Gastrocnemius medialis (tissue), 4 donors: ENCODE measurements at regions not wholly inside any gene's neighbourhood (a gene's known extent, or its start where the extent isn't known, plus 50 kb on each side); places are given as distances from the start of the nearest gene placed in this dataset.

Experiments
- POLR2A ChIP-seq, 2 donors: fragments of 450-650 bp; IDR thresholded peaks; one replicate each; pipeline ENCODE4 v1.6.1; 2017; ENCODE audit warnings: antibody characterized with exemption in 2 of 2, mild to moderate bottlenecking in 2 of 2, moderate library complexity in 2 of 2
- TF ChIP-seq, protein P1 (sequence below), 5 experiments: fragments of 450-650 bp in 3 of 5; fragments of 200-600 bp in 2 of 5; sonication (generic) in 2 of 5; IDR thresholded peaks in 4 of 5; conservative IDR thresholded peaks in 1 of 5; 1 replicate in 4 of 5; 2 replicates in 1 of 5; pipeline ENCODE4 v1.5.1; 2016 to 2019; ENCODE audit warnings: antibody characterized with exemption in 5 of 5, mild to moderate bottlenecking in 3 of 5, moderate library complexity in 3 of 5

GRCh38 chr2:236724200-236724599, 154.6 kb downstream of the ACKR3 start:
- TF ChIP-seq, protein P1, sequence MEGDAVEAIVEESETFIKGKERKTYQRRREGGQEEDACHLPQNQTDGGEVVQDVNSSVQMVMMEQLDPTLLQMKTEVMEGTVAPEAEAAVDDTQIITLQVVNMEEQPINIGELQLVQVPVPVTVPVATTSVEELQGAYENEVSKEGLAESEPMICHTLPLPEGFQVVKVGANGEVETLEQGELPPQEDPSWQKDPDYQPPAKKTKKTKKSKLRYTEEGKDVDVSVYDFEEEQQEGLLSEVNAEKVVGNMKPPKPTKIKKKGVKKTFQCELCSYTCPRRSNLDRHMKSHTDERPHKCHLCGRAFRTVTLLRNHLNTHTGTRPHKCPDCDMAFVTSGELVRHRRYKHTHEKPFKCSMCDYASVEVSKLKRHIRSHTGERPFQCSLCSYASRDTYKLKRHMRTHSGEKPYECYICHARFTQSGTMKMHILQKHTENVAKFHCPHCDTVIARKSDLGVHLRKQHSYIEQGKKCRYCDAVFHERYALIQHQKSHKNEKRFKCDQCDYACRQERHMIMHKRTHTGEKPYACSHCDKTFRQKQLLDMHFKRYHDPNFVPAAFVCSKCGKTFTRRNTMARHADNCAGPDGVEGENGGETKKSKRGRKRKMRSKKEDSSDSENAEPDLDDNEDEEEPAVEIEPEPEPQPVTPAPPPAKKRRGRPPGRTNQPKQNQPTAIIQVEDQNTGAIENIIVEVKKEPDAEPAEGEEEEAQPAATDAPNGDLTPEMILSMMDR (IDR thresholded peaks at IDR 0.05 in 4 of 5, conservative IDR thresholded peaks at IDR 0.05 in 1 of 5), result no peak
- no peak for TF ChIP-seq POLR2A (IDR thresholded peaks at IDR 0.05)
